Ovary (tissue), 7 donors: ENCODE measurements at regions not wholly inside any gene's neighbourhood (a gene's known extent, or its start where the extent isn't known, plus 50 kb on each side); places are given as distances from the start of the nearest gene placed in this dataset.

Experiments used
- DNase-seq, 5 donors: peaks; one replicate each; pipeline ENCODE4 v3.0.0-alpha.2; 2019 to 2020
- H3K27ac ChIP-seq, 2 donors: fragments of 200-600 bp; one replicate each; pipeline versions ENCODE4 v1.5.1 to v1.8.0; 2019 to 2022
- H3K27me3 ChIP-seq: fragments of 200-600 bp; one replicate; pipeline ENCODE4 v1.8.0; 2022
- H3K36me3 ChIP-seq: fragments of 200-600 bp; sonication (generic); one replicate; pipeline ENCODE4 v1.5.1; 2019
- H3K4me1 ChIP-seq: one replicate; pipeline ENCODE4 v1.8.1; 2013; ENCODE audit warnings: mild to moderate bottlenecking, moderate library complexity; ENCODE audit not compliant: insufficient read depth
- H3K4me3 ChIP-seq: fragments of 200-600 bp; sonication (generic); one replicate; pipeline ENCODE4 v1.5.1; 2017
- H3K9me3 ChIP-seq, 2 donors: fragments of 200-600 bp in 1 of 2; sonication (generic) in 1 of 2; one replicate each; pipeline versions ENCODE4 v1.5.1 to v1.8.1; 2013 to 2019; ENCODE audit warnings: mild to moderate bottlenecking in 1 of 2, moderate library complexity in 1 of 2
- EP300 ChIP-seq: sonication (generic); formaldehyde crosslinking; IDR thresholded peaks from one replicate; pipeline ENCODE4 v1.6.1; 2017; ENCODE audit warnings: antibody characterized with exemption
- POLR2A ChIP-seq: fragments of 450-650 bp; IDR thresholded peaks from one replicate; pipeline ENCODE4 v1.6.1; 2017; ENCODE audit warnings: antibody characterized with exemption, mild to moderate bottlenecking, moderate library complexity
- WGBS, 3 donors: extraction: QIAGEN DNeasy Blood & Tissue Kit in 1 of 3; methylation state at CpG; one replicate each; pipeline versions ENCODE4 v1.1.5 to v1.1.7; 2013 to 2017; 5-methylcytosine and 5-hydroxymethylcytosine counted together
- intact Hi-C, 4 donors: fragments of 100-400 bp; cut with DNase I; formaldehyde crosslinking; loops; one replicate each; pipeline versions ENCODE4 v1.11.0 to v1.15.1; 2022 to 2023
- TF ChIP-seq, protein P1 (sequence below), 3 donors: fragments of 450-650 bp in 2 of 3; fragments of 200-600 bp in 1 of 3; IDR thresholded peaks; one replicate each; pipeline versions ENCODE4 v1.5.1 to v1.8.0; 2016 to 2022; ENCODE audit warnings: antibody characterized with exemption in 3 of 3, mild to moderate bottlenecking in 1 of 3
- donor health status: DM: no; HTN: no; CAD: no; lungs with moderate emphysema.
- donor health status: DM: no; HTN: no; CAD: no.
- donor health status: Bipolar disorder and iron deficiency.
- donor health status: DM: no; HTN: no; CAD: no.
- donor health status: DM: yes; HTN: yes; CAD: no.

DNA sequence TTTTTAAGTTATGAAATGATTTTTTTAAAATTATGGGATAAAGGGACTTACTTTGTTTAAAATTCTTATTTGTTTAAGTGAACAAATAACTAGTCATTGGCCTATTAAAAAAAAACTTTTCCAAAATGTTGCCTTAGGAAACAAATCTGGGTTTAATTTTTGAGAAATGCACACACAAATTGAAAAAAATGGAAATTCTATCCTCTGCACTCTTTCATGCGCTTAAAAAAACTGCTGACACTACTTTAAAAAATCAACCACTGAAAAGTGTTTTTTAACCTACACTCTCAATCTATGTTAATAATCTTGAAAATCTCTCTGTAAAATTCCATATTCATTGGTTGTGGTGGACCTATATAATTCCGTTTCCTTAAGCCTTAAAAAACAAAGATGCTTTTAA is 163.4 kb upstream of the DAB2 start:
- H3K9me3 ChIP-seq, result no peaks in the 10 kb centered on the region
- intact Hi-C loops, result loop anchor here in 1 of 4 donors (10.0 kb wide), 1 partner anchor 1097 kb away; no protein-coding TSS in a partner anchor
- no peak overlapping the region for H3K4me3 ChIP-seq
- H3K27ac ChIP-seq, result no peak overlapping the region
- TF ChIP-seq, protein P1, sequence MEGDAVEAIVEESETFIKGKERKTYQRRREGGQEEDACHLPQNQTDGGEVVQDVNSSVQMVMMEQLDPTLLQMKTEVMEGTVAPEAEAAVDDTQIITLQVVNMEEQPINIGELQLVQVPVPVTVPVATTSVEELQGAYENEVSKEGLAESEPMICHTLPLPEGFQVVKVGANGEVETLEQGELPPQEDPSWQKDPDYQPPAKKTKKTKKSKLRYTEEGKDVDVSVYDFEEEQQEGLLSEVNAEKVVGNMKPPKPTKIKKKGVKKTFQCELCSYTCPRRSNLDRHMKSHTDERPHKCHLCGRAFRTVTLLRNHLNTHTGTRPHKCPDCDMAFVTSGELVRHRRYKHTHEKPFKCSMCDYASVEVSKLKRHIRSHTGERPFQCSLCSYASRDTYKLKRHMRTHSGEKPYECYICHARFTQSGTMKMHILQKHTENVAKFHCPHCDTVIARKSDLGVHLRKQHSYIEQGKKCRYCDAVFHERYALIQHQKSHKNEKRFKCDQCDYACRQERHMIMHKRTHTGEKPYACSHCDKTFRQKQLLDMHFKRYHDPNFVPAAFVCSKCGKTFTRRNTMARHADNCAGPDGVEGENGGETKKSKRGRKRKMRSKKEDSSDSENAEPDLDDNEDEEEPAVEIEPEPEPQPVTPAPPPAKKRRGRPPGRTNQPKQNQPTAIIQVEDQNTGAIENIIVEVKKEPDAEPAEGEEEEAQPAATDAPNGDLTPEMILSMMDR (IDR thresholded peaks at IDR 0.05), result no peak
- TF ChIP-seq EP300, result no peak
- no peak for TF ChIP-seq POLR2A
- H3K4me1 ChIP-seq, result no peaks in the 10 kb centered on the region
- H3K27me3 ChIP-seq, result no peaks in the 10 kb centered on the region
- no peaks in the 10 kb centered on the region for H3K36me3 ChIP-seq
- 76 to 89% (median 83%) methylated on average over 2 of the region's 2 CpGs for WGBS, 3 donors
- no peak for DNase-seq

DNA sequence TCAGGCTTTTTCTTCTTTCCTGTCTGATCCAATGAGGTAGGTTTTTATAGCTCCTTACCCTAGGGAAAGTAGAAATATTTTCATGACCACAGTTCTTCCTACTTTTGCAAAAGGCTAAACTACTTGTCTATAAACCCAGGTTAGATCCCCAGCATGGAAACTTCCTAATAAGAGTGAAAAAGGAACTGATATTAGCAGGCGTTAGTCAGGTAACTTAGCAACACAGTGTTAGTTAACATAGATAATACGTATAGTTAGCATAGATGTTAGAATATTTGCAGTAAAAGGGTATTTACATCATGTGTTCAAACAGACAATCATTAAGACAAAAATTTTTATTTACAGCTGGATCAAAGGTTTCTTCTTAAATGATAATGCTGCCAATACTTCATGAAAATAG is 162.9 kb upstream of the DAB2 start:
- intact Hi-C loops, result loop anchor here in 1 of 4 donors (10.0 kb wide), 1 partner anchor 1097 kb away; no protein-coding TSS in a partner anchor
- no peaks in the 10 kb centered on the region for H3K4me1 ChIP-seq

DNA sequence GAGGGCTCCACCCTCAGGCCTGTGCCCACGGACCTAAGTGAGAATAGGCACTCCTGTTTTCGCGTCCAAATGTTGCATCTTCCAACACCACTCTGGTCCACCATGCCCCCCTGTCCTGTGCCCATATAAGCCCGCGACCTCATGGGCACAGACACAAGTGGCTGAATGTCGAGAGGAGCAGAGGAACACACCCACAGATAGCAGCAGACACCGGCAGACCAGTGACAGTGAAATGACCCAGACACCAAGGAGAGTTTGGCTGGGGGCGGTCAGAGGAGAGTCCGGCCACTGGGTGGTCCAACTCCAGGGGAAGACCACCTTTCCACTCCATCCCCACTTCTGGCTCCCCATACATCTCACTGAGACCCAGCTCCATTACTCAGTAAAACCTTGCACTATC is 161.4 kb upstream of the DAB2 start:
- no peaks in the 10 kb centered on the region for H3K4me1 ChIP-seq
- 84 to 87% (median 87%) methylated on average over 9 of the region's 9 CpGs for WGBS, 3 donors
- H3K27me3 ChIP-seq, result no peaks in the 10 kb centered on the region
- DNase-seq, result no peak
- H3K4me3 ChIP-seq, result no peak overlapping the region
- H3K27ac ChIP-seq, result no peak overlapping the region
- no peaks in the 10 kb centered on the region for H3K36me3 ChIP-seq
- no peak for TF ChIP-seq POLR2A
- TF ChIP-seq, protein P1 (IDR thresholded peaks at IDR 0.05), result no peak
- TF ChIP-seq EP300, result no peak
- intact Hi-C loops, result loop anchor here in 1 of 4 donors (10.0 kb wide), 1 partner anchor 1099 kb away; no protein-coding TSS in a partner anchor
- no peaks in the 10 kb centered on the region for H3K9me3 ChIP-seq

More for the DNA sequence above, 162.9 kb upstream of the DAB2 start:
- WGBS, 3 donors, result 79 to 88% (median 81%) methylated on average over 2 of the region's 2 CpGs
- H3K27me3 ChIP-seq, result no peaks in the 10 kb centered on the region
- H3K4me3 ChIP-seq, result no peak overlapping the region
- no peak for DNase-seq
- H3K36me3 ChIP-seq, result no peaks in the 10 kb centered on the region
- no peak overlapping the region for H3K27ac ChIP-seq
- no peaks in the 10 kb centered on the region for H3K9me3 ChIP-seq
- TF ChIP-seq, protein P1 (IDR thresholded peaks at IDR 0.05), result no peak
- no peak for TF ChIP-seq POLR2A
- no peak for TF ChIP-seq EP300

DNA sequence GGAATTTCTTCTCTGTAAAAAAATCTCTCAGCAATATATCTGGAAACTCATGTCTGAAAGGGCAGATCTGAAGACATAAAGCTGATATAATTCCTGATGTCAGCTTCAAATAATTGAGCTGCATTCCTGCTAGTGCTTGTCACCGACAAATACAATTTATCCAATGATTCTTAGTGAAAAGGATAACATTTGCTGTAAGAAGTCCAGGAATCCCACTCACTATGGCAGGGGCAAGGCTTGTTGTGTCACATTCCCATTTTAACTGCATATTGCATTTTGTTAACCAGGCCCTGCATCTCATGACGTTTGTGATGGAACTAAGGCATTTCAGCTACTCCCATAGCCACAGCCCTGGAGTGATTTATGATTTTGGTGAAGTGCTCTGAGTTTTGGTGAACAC is 160.1 kb upstream of the DAB2 start:
- Histone ChIP-seq H3K27me3 (no peaks in the 10 kb centered on the region), H3K36me3 (no peaks in the 10 kb centered on the region), H3K9me3 (no peaks in the 10 kb centered on the region), H3K27ac (no peak overlapping the region), H3K4me1 (no peaks in the 10 kb centered on the region), H3K4me3 (no peak overlapping the region)
- 28 to 47% (median 45%) methylated on average over 2 of the region's 2 CpGs for WGBS, 3 donors
- TF ChIP-seq, protein P1 (IDR thresholded peaks at IDR 0.05), result no peak
- DNase-seq, result no peak
- intact Hi-C loops, result loop anchor here in 1 of 4 donors (10.0 kb wide), 1 partner anchor 1100 kb away; no protein-coding TSS in a partner anchor
